CD4-positive, alpha-beta T cell treated with Interleukin-15 for 1 hour (primary cell): ENCODE measurements at regions not wholly inside any gene's neighbourhood (a gene's known extent, or its start where the extent isn't known, plus 50 kb on each side); places are given as distances from the start of the nearest gene placed in this dataset.

ENCODE experiments used
- DNase-seq: peaks from one replicate; pipeline ENCODE4 v3.0.0-alpha.2; 2020

- no peak for DNase-seq
Observed at GRCh38 chr3:5429517-5429890, 242.0 kb downstream of the EDEM1 start.

- DNase-seq, result no peak
Observed at GRCh38 chr3:5430701-5431100, 243.2 kb downstream of the EDEM1 start.

GRCh38 chr3:5431146-5431545, 243.6 kb downstream of the EDEM1 start:
- no peak for DNase-seq

DNA sequence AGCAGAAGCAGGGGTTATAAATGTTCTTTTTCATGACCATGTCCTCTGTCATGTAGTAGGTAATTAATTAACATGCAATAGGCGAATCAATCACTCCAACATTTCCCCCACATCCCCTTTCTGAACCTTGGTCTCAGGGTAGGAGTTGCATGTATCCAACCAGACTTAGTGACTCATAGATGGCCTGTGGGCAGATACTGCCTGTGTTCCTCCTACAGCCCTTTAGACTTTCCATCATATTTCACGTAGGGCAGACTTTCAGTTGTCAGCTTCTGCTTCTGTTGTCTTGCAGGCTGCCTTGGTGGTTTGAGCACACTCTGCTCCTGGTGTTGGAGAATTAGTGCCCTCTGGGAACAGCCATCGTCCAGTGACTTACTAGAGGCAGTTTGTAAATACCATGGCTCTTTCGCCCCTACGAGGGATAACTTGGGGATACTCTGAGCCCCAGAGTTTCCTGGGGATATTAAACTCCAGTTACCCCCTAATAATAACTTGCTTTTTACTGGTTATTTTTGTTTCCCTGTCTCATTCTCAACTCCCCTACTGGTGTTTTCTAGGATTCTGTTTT, 244.4 kb downstream of the EDEM1 start:
- no peak for DNase-seq

DNA sequence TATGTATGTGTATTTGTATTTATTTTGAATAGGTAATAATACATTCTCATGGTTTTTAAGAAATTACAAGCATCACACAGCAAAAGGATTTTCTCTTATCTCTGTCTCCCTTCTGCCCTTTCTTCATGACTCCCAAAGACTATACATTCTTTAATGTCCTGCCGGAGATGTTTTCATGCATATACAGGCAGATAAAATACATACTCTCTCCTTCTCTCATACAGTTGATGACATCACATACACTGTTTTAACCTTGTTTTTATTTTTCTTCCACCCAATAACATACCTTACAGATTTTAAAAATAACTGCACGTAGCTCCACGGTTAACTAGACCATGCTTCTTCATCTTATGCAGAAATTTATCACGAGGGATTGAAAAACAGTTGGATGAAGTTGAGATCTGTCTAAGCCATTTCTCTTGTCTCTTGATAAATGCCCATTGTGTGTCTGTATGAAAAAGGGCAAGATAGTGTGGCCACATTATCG, 249.8 kb downstream of the EDEM1 start:
- no peak for DNase-seq

- DNase-seq, result no peak
Observed at GRCh38 chr3:5437783-5438323, 250.3 kb downstream of the EDEM1 start.

DNA sequence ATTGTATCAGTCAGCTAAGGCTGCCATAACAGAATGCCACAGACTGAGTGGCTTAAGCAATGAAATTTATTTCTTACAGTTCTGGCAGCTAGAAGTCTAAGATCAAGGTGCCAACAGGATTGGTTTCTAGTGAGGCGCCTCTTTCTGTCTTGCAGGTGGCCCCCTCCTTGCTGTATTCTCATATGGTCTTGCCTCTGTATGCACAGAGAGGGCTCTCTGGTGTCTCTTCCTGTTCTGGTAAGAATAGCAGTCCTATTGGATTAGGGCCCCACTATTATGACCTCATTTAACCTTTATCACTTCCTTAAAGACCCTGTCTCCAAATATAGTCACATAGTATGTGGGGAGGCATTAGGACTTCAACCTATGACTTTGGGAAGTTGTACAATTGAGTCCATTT, 253.9 kb downstream of the EDEM1 start:
- DNase-seq, result no peak

GRCh38 chr3:5442106-5442785, 254.7 kb downstream of the EDEM1 start:
- no peak for DNase-seq

DNA sequence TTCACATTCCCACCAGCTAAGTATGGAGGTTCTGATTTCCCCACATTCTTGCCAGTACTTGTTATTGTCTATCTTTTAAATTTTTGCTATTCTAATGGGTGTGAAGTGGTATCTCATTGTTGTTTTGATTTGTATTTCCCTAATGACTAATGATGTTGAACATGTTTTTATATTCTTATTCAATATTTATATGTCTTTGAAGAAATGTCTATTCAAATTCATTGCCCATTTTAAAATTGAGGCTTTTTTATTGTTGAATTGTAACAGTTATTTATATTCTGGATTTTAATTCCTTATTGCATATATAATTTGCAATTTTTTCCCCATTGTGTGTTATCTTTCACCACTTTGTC, 255.3 kb downstream of the EDEM1 start:
- no peak for DNase-seq

DNA sequence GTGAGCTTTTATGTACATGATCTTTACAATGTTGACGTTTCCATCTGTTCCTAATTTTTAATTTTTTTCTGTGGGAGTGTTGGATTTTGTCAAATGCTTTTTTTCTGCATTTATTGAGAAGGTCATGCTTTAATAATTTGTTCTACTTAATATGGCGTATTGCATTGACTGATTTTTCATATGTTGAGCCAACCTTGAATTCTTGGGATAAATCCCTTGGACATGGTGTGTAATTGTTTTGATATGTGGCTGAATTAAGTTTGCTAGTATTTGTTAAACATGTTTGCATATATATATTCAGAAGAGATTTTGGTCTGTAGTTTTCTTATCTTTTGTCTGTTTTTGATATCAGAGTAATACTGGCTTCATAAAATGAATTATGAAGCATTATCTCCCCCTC, 256.7 kb downstream of the EDEM1 start:
- no peak for DNase-seq

DNA sequence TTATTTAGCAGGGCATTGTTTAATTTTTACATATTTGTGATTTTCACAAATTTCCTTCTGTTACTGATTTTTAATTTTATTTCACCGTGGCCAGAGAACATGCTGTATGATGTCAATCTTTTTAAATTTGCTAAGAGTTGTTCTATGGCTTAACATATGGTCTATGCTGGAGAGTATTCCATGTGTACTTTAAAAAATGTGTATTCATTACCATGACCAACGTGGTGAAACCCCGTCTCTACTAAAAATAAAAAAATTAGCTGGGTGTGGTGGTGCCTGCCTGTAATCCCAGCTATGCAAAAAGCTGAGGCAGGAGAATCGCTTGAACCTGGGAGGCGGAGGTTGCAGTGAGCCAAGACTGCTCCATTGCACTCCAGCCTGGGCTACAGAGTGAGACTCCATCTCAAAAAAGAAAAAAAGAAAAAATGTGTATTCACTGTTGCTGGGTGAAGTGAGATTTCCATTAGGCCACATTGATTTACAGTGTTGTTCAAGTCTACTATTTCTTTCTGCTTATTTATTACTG, 258.2 kb downstream of the EDEM1 start:
- DNase-seq, result no peak

GRCh38 chr3:5448246-5448645, 260.7 kb downstream of the EDEM1 start:
- no peak for DNase-seq

DNA sequence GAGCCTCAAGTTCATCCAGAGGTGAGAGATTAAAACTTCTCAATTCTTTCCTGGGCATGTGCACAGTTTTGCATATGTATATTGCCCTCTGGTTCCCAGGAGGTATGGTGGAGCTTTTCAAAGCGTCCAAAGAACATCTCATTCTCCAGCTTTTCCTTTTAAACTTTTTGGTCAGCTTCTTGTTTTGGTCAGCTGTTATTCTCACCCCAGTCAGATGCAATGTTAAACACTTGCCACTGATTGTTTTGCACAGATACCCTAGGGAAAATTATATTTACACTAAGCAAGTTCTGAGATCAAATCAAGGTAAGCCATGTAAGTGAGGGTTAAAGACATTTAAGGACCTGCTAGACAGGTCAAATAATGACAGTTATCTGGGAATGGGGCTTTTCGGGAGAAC, 261.3 kb downstream of the EDEM1 start:
- DNase-seq, result no peak

DNA sequence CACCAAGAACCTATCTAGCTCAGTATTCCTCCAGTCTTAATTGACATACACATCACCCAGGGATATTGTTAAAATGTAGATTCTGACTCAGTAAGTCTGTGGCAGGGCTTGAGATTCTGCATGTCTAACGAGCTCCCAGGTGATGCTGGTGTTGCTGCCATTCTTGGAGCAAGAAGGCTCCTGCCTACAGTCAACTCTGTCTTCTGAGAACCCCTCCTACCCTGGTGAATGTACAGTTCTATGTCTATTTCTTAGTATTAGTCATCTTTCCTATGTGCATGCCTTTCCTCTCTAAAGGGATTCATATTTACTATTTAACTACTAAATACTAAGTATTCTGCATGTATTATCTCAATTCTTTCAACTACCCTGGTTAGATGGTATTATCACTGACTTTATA, 268.7 kb downstream of the EDEM1 start:
- no peak for DNase-seq

GRCh38 chr3:5458526-5458925, 271.0 kb downstream of the EDEM1 start:
- DNase-seq, result no peak

DNA sequence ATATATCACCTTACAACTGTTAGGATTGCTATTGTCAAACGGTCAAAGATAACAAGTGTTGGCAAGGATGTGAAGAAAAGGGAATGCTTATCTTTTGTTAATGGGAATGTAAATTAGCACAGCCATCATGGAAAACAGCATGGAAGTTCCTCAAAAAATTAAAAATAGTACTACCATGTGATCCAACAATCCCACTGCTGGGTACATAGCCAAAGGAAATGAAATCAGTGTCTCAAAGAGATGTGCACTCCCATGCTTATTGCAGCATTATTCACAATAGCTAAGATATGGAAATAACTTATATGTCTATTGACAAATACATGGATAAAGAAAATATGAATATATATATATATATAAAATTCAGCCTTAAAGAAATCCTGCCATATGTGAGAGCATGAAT, 274.6 kb downstream of the EDEM1 start:
- no peak for DNase-seq

DNA sequence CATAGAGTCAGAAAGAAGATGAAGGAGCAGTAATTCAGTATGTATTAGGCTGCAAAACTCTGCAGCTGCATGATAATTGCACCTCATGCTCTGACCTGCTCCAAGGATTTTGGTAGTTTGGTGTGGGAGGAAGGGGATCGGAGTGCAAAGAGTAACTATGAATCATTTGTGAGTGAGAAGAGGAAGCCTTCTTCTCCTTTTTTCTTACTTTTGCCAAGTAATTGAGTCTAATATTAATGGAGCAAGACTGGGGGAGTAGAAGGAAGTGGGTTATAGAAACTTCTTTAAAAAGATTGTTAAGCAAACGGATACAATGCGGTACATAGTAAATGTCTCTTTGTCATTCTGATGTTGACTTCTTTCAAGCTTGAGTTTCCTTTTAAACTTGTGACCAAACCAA, 276.5 kb downstream of the EDEM1 start:
- no peak for DNase-seq

GRCh38 chr3:5464649-5465048, 277.1 kb downstream of the EDEM1 start:
- no peak for DNase-seq

DNA sequence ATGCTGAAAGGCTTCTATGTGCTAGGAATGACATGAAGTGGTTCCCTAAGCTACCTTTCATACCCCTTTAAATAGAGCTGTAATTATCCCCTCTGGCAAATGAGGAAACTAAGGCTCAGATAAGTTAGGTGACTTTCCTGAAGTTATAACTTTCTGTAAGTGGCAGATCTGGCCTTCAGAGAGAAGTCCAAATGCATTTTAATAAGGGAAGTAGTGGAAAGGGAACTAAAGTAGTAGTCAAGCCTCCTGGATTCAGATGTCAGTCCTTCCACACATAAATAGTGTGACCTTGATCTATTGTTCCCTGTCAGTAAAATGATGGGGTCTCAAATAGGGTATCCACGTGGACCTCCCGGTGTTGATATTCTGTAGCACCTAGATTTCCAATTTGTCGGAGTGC, 277.7 kb downstream of the EDEM1 start:
- DNase-seq, result no peak

GRCh38 chr3:5466065-5466464, 278.6 kb downstream of the EDEM1 start:
- DNase-seq, result no peak

- DNase-seq, result no peak
Observed at GRCh38 chr3:5466717-5467116, 279.2 kb downstream of the EDEM1 start.

DNA sequence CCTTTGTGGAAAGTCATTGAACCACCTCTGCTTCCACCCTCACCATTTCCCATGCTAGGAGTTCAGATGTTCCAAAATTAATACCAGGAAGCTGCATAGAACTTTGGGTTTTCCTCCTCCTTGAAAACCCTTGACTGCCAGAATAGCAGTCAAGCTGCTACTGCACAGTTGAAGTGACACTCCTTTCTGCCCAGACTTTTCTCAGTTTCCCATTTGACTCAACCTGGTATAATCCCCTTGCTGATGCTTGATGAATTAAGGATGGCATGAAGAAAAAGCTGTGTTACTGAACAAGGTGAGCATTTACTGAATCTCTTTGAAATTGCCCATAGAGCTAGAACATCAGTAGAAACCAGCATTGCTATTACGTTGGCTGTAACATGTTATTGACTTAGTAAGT, 286.0 kb downstream of the EDEM1 start:
- no peak for DNase-seq

DNA sequence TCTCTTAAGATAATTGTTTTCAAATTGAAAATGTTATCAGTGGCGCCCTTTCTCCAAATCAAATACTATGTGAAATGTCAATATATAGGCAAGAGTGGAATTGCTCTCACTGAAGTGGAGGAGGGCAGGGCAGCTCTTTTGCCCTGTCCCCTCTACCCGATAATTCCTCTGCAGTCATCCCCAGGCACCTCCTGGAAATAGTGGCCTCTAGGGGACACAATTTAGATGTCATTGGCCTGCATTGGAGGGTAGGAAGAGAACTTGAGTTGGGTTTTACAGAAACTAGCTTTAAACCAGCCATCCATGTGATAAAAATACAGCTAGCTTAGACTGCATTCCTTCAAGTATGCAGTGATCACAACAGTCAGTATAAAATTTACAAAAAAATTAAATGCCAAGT, 288.9 kb downstream of the EDEM1 start:
- DNase-seq, result no peak

DNA sequence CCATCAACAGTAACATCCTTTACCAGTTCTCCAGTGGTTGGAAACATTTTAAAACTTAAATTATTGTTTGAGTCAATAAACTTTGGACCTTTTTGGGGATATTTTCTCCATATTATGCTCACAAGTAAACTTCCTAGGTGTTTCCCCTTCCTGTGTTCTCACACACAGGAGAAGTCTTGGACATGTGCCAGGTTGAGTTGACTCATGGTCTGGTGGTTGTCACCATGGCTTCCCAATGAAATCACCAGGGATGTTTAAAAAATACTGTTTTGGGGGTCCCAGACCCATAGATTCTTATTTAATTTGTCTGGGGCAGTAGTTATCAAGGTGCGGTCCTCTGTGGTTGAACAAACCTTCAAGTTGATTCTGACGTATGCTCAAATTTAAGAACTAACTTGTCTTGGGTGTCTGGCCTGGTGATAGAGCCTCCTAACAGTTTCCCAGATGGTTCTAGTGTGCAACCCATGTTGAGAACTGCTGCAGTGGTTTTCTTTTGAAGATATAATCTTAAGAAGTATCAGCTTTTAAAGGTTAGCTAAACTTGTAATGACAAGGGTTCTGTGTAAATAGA, 291.8 kb downstream of the EDEM1 start:
- no peak for DNase-seq
